ENCODE measurements at regions not wholly inside any gene's neighbourhood (a gene's known extent, or its start where the extent isn't known, plus 50 kb on each side); places are given as distances from the start of the nearest gene placed in this dataset.

DNA sequence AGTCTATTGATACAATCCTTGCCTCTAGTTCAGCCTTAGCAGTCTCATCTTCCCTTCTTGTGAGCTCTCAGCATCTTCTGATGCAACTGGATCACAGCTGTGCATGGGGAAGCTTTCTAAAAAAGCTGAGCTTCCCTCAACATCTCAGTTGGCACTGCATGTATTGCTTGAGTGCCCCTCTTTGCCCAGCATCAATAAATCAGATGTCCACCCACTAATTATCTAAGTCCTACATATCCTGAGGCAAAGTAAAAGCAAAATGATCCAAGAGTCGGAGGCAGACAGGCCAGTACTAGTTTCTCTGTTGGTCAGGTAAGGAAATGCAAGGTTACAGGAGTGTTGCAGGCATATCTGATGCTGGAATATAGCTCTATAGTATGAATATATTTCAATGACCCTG, 334.5 kb upstream of the NCAM1 start:
- no peak overlapping the region for H4K8ac ChIP-seq (ENCODE audit: low read depth, low read length)
- H3K4ac ChIP-seq (ENCODE audit: low read depth, low read length): no peak overlapping the region
- no peak overlapping the region for H3K4me3 ChIP-seq (ENCODE audit: low read length)
- H3K79me1 ChIP-seq (ENCODE audit: low read length): no peaks in the 10 kb centered on the region
- H4K5ac ChIP-seq (ENCODE audit: low read length): no peak overlapping the region
- no peak overlapping the region for H3K9ac ChIP-seq (ENCODE audit: low read length)
- no peaks in the 10 kb centered on the region for H3K79me2 ChIP-seq (ENCODE audit: control insufficient read depth, insufficient read depth, low read length)
- H2BK120ac ChIP-seq (ENCODE audit: low read depth, low read length): no peak overlapping the region
- no peak overlapping the region for H3K27ac ChIP-seq (ENCODE audit: low read depth, low read length)
- WGBS (ENCODE audit: extremely low coverage, insufficient coverage, low lambda C conversion rate): no CpG with 5 or more reads among the region's 1 CpG
- no peak overlapping the region for H3K18ac ChIP-seq (ENCODE audit: low read length)
- no peak overlapping the region for H3K56ac ChIP-seq (ENCODE audit: low read length)
- no peaks in the 10 kb centered on the region for H3K27me3 ChIP-seq (ENCODE audit: insufficient read depth, low read length, poor library complexity)
- H2BK5ac ChIP-seq (ENCODE audit: low read length): no peak overlapping the region
- DNase-seq: no peak
- no peaks in the 10 kb centered on the region for H3K36me3 ChIP-seq (ENCODE audit: control insufficient read depth, insufficient read depth, low read length)
- no peak overlapping the region for H3K4me2 ChIP-seq (ENCODE audit: low read length)
- no peaks in the 10 kb centered on the region for H3K4me1 ChIP-seq (ENCODE audit: control insufficient read depth, low read depth, low read length)
- H2BK15ac ChIP-seq (replicated peaks; ENCODE audit: low read depth): no peak overlapping the region
- no peak overlapping the region for H2AK5ac ChIP-seq (ENCODE audit: low read length)
- H3K23ac ChIP-seq (ENCODE audit: low read length): no peak overlapping the region

GRCh38 chr11:112627588-112628045, 333.6 kb upstream of the NCAM1 start:
- Histone ChIP-seq H2BK120ac (ENCODE audit: low read depth, low read length) (no peak overlapping the region), H3K4me2 (ENCODE audit: low read length) (no peak overlapping the region), H3K27ac (ENCODE audit: low read depth, low read length) (no peak overlapping the region), H3K4ac (ENCODE audit: low read depth, low read length) (no peak overlapping the region), H3K4me1 (ENCODE audit: control insufficient read depth, low read depth, low read length) (no peaks in the 10 kb centered on the region), H3K4me3 (ENCODE audit: low read length) (no peak overlapping the region), H3K18ac (ENCODE audit: low read length) (no peak overlapping the region), H4K8ac (ENCODE audit: low read depth, low read length) (no peak overlapping the region), H2AK5ac (ENCODE audit: low read length) (no peak overlapping the region), H3K56ac (ENCODE audit: low read length) (no peak overlapping the region), H3K23ac (ENCODE audit: low read length) (no peak overlapping the region), H3K9ac (ENCODE audit: low read length) (no peak overlapping the region), H3K27me3 (ENCODE audit: insufficient read depth, low read length, poor library complexity) (no peaks in the 10 kb centered on the region), H3K79me2 (ENCODE audit: control insufficient read depth, insufficient read depth, low read length) (no peaks in the 10 kb centered on the region), H2BK5ac (ENCODE audit: low read length) (no peak overlapping the region), H4K5ac (ENCODE audit: low read length) (no peak overlapping the region), H2BK15ac (replicated peaks; ENCODE audit: low read depth) (no peak overlapping the region), H3K79me1 (ENCODE audit: low read length) (no peaks in the 10 kb centered on the region), H3K36me3 (ENCODE audit: control insufficient read depth, insufficient read depth, low read length) (no peaks in the 10 kb centered on the region)
- no peak for DNase-seq
- WGBS (ENCODE audit: extremely low coverage, insufficient coverage, low lambda C conversion rate): no CpG with 5 or more reads among the region's 2 CpGs

DNA sequence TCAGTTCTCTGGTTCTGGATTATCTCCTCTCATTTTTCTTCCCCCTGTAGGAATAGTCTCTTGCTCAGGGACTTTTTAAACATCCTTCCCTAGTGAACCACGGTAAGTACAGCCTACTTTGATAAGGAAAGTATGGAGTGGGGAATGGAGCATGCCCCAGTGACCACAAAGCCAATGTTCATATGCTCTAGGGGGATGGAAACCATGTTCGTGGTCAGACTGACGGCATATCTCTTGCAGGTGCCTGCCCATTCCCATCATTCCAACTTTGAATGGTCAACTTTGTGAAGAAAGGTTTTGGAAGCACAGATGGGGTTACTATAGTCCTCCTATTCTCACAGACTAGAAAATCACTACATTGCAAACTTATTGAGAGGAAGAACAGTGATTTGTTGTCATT, 332.5 kb upstream of the NCAM1 start:
- no CpG with 5 or more reads among the region's 3 CpGs for WGBS (ENCODE audit: extremely low coverage, insufficient coverage, low lambda C conversion rate)

GRCh38 chr11:112630496-112630895, 330.7 kb upstream of the NCAM1 start:
- H4K8ac ChIP-seq (ENCODE audit: low read depth, low read length): no peak overlapping the region
- no peak overlapping the region for H3K4me2 ChIP-seq (ENCODE audit: low read length)
- no peak overlapping the region for H2BK120ac ChIP-seq (ENCODE audit: low read depth, low read length)
- WGBS (ENCODE audit: extremely low coverage, insufficient coverage, low lambda C conversion rate): no CpG with 5 or more reads among the region's 2 CpGs
- peaks cover 4% of the 10 kb centered on the region for H3K4me1 ChIP-seq (ENCODE audit: control insufficient read depth, low read depth, low read length)
- H2AK5ac ChIP-seq (ENCODE audit: low read length): no peak overlapping the region
- no peak overlapping the region for H3K27ac ChIP-seq (ENCODE audit: low read depth, low read length)
- H4K5ac ChIP-seq (ENCODE audit: low read length): no peak overlapping the region
- no peak overlapping the region for H3K23ac ChIP-seq (ENCODE audit: low read length)
- no peak overlapping the region for H3K56ac ChIP-seq (ENCODE audit: low read length)
- no peak overlapping the region for H2BK5ac ChIP-seq (ENCODE audit: low read length)
- H3K9ac ChIP-seq (ENCODE audit: low read length): no peak overlapping the region
- no peaks in the 10 kb centered on the region for H3K79me1 ChIP-seq (ENCODE audit: low read length)
- H3K27me3 ChIP-seq (ENCODE audit: insufficient read depth, low read length, poor library complexity): no peaks in the 10 kb centered on the region
- no peak overlapping the region for H2BK15ac ChIP-seq (replicated peaks; ENCODE audit: low read depth)
- H3K4ac ChIP-seq (ENCODE audit: low read depth, low read length): no peak overlapping the region
- no peak overlapping the region for H3K18ac ChIP-seq (ENCODE audit: low read length)
- no peaks in the 10 kb centered on the region for H3K36me3 ChIP-seq (ENCODE audit: control insufficient read depth, insufficient read depth, low read length)
- H3K4me3 ChIP-seq (ENCODE audit: low read length): no peak overlapping the region
- no peak for DNase-seq
- no peaks in the 10 kb centered on the region for H3K79me2 ChIP-seq (ENCODE audit: control insufficient read depth, insufficient read depth, low read length)

More for the DNA sequence above, 332.5 kb upstream of the NCAM1 start:
- no peak overlapping the region for H2AK5ac ChIP-seq (ENCODE audit: low read length)
- no peaks in the 10 kb centered on the region for H3K79me1 ChIP-seq (ENCODE audit: low read length)
- no peak overlapping the region for H3K56ac ChIP-seq (ENCODE audit: low read length)
- H3K4me2 ChIP-seq (ENCODE audit: low read length): no peak overlapping the region
- H4K5ac ChIP-seq (ENCODE audit: low read length): no peak overlapping the region
- no peak overlapping the region for H3K18ac ChIP-seq (ENCODE audit: low read length)
- H2BK15ac ChIP-seq (replicated peaks; ENCODE audit: low read depth): no peak overlapping the region
- no peaks in the 10 kb centered on the region for H3K27me3 ChIP-seq (ENCODE audit: insufficient read depth, low read length, poor library complexity)
- H3K23ac ChIP-seq (ENCODE audit: low read length): no peak overlapping the region
- no peak for DNase-seq
- H2BK5ac ChIP-seq (ENCODE audit: low read length): no peak overlapping the region
- H4K8ac ChIP-seq (ENCODE audit: low read depth, low read length): no peak overlapping the region
- H2BK120ac ChIP-seq (ENCODE audit: low read depth, low read length): no peak overlapping the region
- no peak overlapping the region for H3K4me3 ChIP-seq (ENCODE audit: low read length)
- H3K4me1 ChIP-seq (ENCODE audit: control insufficient read depth, low read depth, low read length): no peaks in the 10 kb centered on the region
- H3K27ac ChIP-seq (ENCODE audit: low read depth, low read length): no peak overlapping the region
- no peak overlapping the region for H3K4ac ChIP-seq (ENCODE audit: low read depth, low read length)
- no peak overlapping the region for H3K9ac ChIP-seq (ENCODE audit: low read length)
- no peaks in the 10 kb centered on the region for H3K36me3 ChIP-seq (ENCODE audit: control insufficient read depth, insufficient read depth, low read length)
- H3K79me2 ChIP-seq (ENCODE audit: control insufficient read depth, insufficient read depth, low read length): no peaks in the 10 kb centered on the region

DNA sequence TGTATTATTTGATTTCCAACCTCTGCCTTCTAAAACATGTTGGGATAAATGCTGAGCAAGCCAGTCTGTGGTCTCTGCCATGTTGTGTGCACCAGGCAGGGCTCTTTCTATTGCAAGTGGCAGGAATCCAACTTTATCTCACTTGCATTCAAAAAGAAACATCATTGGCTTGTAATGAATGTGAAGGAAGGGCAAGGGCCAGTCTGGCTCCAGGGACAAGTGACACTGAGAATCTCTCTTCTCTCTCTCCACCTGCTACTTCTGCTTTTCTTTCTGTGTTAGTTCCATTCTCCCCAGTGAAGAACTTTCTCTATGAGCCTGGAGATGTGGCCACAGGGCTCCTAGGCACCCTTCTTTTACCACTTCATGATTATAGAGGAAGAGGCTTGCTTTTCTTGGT, 329.9 kb upstream of the NCAM1 start:
- Histone ChIP-seq H4K8ac (ENCODE audit: low read depth, low read length) (no peak overlapping the region), H3K9ac (ENCODE audit: low read length) (no peak overlapping the region), H3K79me1 (ENCODE audit: low read length) (no peaks in the 10 kb centered on the region), H3K27me3 (ENCODE audit: insufficient read depth, low read length, poor library complexity) (no peaks in the 10 kb centered on the region), H3K4ac (ENCODE audit: low read depth, low read length) (no peak overlapping the region), H3K36me3 (ENCODE audit: control insufficient read depth, insufficient read depth, low read length) (no peaks in the 10 kb centered on the region), H3K27ac (ENCODE audit: low read depth, low read length) (no peak overlapping the region), H2BK5ac (ENCODE audit: low read length) (no peak overlapping the region), H2AK5ac (ENCODE audit: low read length) (no peak overlapping the region), H3K18ac (ENCODE audit: low read length) (no peak overlapping the region), H3K4me2 (ENCODE audit: low read length) (no peak overlapping the region), H3K4me3 (ENCODE audit: low read length) (no peak overlapping the region), H2BK15ac (replicated peaks; ENCODE audit: low read depth) (no peak overlapping the region), H3K79me2 (ENCODE audit: control insufficient read depth, insufficient read depth, low read length) (no peaks in the 10 kb centered on the region), H2BK120ac (ENCODE audit: low read depth, low read length) (no peak overlapping the region), H3K4me1 (ENCODE audit: control insufficient read depth, low read depth, low read length) (peaks cover 4% of the 10 kb centered on the region), H4K5ac (ENCODE audit: low read length) (no peak overlapping the region), H3K56ac (ENCODE audit: low read length) (no peak overlapping the region), H3K23ac (ENCODE audit: low read length) (no peak overlapping the region)
- DNase-seq: no peak

GRCh38 chr11:112632866-112633505, 328.2 kb upstream of the NCAM1 start:
- WGBS (ENCODE audit: extremely low coverage, insufficient coverage, low lambda C conversion rate): no CpG with 5 or more reads among the region's 5 CpGs
- Histone ChIP-seq H2BK15ac (replicated peaks; ENCODE audit: low read depth) (no peak overlapping the region), H3K23ac (ENCODE audit: low read length) (no peak overlapping the region), H3K27me3 (ENCODE audit: insufficient read depth, low read length, poor library complexity) (no peaks in the 10 kb centered on the region), H3K4ac (ENCODE audit: low read depth, low read length) (no peak overlapping the region), H2BK5ac (ENCODE audit: low read length) (no peak overlapping the region), H3K36me3 (ENCODE audit: control insufficient read depth, insufficient read depth, low read length) (no peaks in the 10 kb centered on the region), H3K79me1 (ENCODE audit: low read length) (no peaks in the 10 kb centered on the region), H3K4me1 (ENCODE audit: control insufficient read depth, low read depth, low read length) (peaks cover 4% of the 10 kb centered on the region), H3K18ac (ENCODE audit: low read length) (no peak overlapping the region), H4K5ac (ENCODE audit: low read length) (no peak overlapping the region), H3K79me2 (ENCODE audit: control insufficient read depth, insufficient read depth, low read length) (no peaks in the 10 kb centered on the region), H3K9ac (ENCODE audit: low read length) (no peak overlapping the region), H3K27ac (ENCODE audit: low read depth, low read length) (no peak overlapping the region), H3K4me2 (ENCODE audit: low read length) (no peak overlapping the region), H3K56ac (ENCODE audit: low read length) (no peak overlapping the region), H2BK120ac (ENCODE audit: low read depth, low read length) (no peak overlapping the region), H4K8ac (ENCODE audit: low read depth, low read length) (no peak overlapping the region), H2AK5ac (ENCODE audit: low read length) (no peak overlapping the region), H3K4me3 (ENCODE audit: low read length) (no peak overlapping the region)
- DNase-seq: no peak

Data from mesendoderm (in vitro differentiated cells).